Cerebellar cortex (tissue), 1 donor: ENCODE measurements at regions not wholly inside any gene's neighbourhood (a gene's known extent, or its start where the extent isn't known, plus 50 kb on each side); places are given as distances from the start of the nearest gene placed in this dataset.
A peak's percentile ranks its signal among the peaks of the same experiment; 100 is the strongest.

Experiments
- DNase-seq: peaks from one replicate; pipeline ENCODE4 v3.0.0-alpha.2; 2015; ENCODE audit warnings: low spot score

- no peak for DNase-seq
Measured at GRCh38 chr5:68711293-68712200, 382.3 kb upstream of the SLC30A5 start.

GRCh38 chr5:68714810-68715209 is 379.0 kb upstream of the SLC30A5 start:
- no peak for DNase-seq

GRCh38 chr5:68720884-68721610 is 372.8 kb upstream of the SLC30A5 start:
- DNase-seq, result no peak

GRCh38 chr5:68722357-68722756 is 371.5 kb upstream of the SLC30A5 start:
- DNase-seq, result no peak

- no peak for DNase-seq
Measured at GRCh38 chr5:68725905-68726683, 367.7 kb upstream of the SLC30A5 start.

GRCh38 chr5:68727931-68728330 is 365.9 kb upstream of the SLC30A5 start:
- no peak for DNase-seq

GRCh38 chr5:68729678-68730077 is 364.1 kb upstream of the SLC30A5 start:
- DNase-seq, result peak; percentile 12

GRCh38 chr5:68730220-68730978 is 363.4 kb upstream of the SLC30A5 start:
- DNase-seq, result peak; percentile 96

GRCh38 chr5:68730979-68731654 is 362.7 kb upstream of the SLC30A5 start:
- DNase-seq, result no peak

GRCh38 chr5:68732251-68732650 is 361.6 kb upstream of the SLC30A5 start:
- no peak for DNase-seq

- no peak for DNase-seq
Measured at GRCh38 chr5:68734781-68735180, 359.0 kb upstream of the SLC30A5 start.

- no peak for DNase-seq
Measured at GRCh38 chr5:68738236-68738635, 355.6 kb upstream of the SLC30A5 start.

GRCh38 chr5:68738841-68739240 is 355.0 kb upstream of the SLC30A5 start:
- no peak for DNase-seq

- no peak for DNase-seq
Measured at GRCh38 chr5:68739752-68740151, 354.1 kb upstream of the SLC30A5 start.

- no peak for DNase-seq
Measured at GRCh38 chr5:68740226-68740910, 353.4 kb upstream of the SLC30A5 start.

GRCh38 chr5:68744206-68744605 is 349.6 kb upstream of the SLC30A5 start:
- DNase-seq, result no peak

GRCh38 chr5:68745448-68745847 is 348.4 kb upstream of the SLC30A5 start:
- no peak for DNase-seq

- DNase-seq, result no peak
Measured at GRCh38 chr5:68746220-68746619, 347.6 kb upstream of the SLC30A5 start.

GRCh38 chr5:68746643-68747420 is 347.0 kb upstream of the SLC30A5 start:
- DNase-seq, result no peak

GRCh38 chr5:68747521-68747920 is 346.3 kb upstream of the SLC30A5 start:
- no peak for DNase-seq
